GM19438 (cell line): ENCODE measurements at regions not wholly inside any gene's neighbourhood (a gene's known extent, or its start where the extent isn't known, plus 50 kb on each side); places are given as distances from the start of the nearest gene placed in this dataset.

Experiments
- ATAC-seq: cut with Tn5 transposase; IDR thresholded peaks from one replicate; pipeline ENCODE4 v1.9.1; 2021; ENCODE audit warnings: low read depth; ENCODE audit not compliant: unreplicated experiment

DNA sequence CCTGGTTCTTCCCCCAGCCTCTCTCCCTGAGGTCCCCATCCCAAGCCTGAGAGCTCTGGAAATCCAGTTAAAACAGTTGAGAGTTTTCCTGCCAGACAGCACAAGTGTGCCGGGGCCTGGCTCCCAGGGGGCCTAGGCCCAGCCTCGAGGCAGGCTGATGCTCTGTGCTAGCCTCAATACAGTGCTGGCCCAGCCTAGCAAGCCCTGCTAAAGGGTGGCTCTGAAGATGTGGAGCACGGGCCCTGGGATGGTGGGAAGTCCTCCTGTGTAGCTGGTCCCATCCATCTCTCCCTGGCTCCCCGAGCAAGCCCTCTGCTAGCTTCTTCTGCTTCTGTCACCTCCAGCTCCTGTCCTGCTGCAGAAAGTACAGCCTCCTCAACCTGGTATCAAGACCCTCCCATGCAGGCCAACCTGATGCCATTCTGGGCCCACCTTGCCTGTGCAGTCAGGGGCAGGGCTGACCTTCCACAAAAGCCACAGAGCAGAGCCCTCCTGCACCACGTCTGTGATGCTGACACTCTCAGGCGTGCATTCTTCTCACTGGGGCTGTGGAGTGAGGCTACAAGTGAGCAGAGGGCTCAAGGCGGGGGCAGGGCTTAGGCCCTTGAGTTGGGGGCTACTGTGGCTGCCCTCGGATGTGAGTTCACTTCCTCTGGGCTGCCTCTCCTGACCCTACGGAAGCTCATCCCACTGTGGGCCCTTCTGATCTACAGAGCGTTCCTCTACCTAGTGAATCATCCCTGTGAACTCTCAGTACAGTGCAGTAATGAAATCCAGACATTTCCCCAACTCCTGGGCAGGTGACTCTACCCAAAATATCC, 60.1 kb upstream of the LAPTM4A start:
- ATAC-seq: no peak

DNA sequence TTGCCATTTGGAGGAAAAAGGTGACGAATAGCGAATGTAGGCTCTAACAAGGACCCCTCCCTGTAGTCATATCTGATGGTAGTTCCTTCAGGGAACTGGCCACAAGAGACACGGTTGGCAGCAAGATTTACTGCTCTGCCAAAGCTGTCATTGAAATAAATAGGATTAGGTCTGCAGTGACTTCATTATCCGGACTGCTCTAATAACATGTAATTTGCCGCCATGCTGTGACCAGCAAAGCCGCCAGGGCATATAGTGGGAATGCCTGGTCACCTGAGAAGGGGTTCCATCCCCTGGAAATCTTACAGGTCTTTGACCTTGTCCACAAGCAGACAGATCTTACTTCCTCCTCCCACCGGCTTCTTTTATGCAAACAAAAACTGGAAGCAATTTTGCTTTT, 59.4 kb upstream of the LAPTM4A start:
- no peak for ATAC-seq

DNA sequence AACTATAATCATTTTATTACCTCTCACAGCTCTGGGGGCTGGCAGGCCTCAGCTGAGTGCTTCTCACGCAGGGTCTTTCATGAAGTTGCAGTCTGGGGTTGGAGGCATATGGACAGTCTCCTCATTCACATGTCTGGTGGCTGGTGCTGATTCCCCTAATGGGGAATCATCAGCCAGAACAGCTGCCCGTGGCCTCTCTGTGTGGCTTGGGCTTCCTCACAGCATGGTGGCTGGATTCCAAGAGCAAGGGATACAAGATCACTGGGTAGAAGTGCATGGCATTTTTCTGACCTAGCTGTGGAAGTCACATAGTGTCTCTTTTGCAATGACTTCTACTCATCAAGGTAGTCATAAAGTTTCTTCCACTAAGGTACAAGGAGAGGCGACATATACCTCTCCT, 59.0 kb upstream of the LAPTM4A start:
- no peak for ATAC-seq

DNA sequence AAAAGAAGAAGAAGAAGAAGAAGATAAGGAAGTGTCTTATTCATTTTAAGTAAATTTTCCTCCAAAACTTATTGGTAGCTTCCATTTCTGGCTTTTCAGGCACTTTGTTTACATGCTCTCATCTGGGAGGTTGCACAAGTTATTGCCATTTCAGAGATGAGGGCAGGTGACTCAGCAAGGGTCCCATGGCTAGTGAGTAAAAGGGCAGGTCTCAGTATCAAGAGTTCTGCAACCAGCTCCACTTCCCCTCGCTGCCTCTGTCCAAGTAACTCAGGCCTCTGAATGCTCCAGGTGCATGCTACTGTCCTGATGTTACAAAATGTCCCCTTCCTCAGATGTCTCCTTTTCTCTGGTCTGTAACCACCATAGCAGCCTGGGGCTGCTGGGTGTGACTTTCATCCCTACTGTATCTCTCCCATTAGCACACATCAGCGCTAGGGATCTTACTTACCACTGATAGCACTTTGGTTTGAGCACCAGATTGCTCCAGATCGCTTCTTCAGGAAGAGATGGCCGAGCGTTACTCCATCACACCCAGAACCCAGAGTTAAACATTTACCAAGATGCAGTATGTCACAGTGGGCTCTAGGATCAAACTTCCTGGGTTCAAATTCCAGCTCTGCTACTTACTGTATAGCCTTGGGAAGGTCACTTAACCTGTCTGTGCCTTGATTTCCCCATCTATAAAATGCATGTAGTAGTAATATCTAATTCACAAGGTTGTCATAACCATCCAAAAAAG, 57.4 kb upstream of the LAPTM4A start:
- no peak for ATAC-seq

DNA sequence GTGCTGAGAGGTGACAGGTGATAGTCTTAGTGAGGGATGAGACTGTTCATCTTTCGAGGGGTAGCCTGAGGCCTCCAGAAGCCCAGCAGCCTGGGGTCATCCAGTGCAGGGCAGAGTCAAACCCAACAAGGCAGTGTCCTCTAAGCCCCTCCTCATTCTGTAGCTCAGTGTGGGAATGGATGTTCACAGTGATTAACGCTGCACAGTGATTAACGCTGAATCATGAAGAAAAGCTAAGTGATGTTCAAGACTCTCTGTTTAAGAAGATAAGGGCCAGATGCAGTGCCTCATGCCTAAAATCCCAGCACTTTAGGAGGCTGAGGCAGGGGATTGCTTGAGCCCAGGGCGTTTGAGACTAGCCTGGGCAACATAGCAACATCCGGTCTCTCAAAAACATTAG, 56.3 kb upstream of the LAPTM4A start:
- no peak for ATAC-seq

DNA sequence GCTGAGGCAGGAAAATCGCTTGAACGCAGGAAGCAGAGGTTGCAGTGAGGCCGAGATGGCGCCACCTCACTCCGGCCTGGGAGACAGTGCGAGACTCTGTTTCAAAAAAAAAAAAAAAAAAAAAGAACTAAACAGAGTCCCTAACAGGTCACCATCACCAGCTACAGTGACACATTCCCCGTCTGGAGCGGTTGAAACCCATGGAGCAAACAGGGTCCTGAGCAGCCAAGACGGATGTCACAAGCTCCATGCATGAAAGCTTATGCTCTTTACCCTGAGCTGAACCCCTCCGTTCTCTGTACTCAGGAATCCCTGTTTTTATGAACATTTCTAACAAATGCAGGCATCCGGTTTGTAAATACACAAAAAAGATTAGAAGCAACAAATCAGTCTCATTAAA, 55.9 kb upstream of the LAPTM4A start:
- no peak for ATAC-seq

DNA sequence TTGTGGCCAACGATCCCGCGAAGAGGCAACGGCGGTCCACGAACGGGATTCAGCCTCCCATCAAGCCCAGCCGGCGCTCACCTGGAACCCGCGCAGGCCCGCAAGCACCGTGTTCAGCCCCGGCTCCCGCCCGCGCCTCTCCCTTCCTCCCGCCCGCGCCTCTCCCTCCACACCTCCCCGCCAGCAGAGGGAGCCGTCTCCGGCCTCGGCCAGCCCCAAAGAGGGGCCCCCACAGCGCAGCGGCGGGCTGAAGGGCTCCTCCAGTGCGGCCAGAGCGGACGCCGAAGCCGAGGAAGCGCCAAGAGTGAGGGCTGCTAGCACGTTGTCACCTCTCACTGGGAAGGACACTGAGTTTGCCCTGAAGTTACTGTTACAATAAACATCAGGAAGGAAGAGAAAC, 55.3 kb upstream of the LAPTM4A start:
- ATAC-seq: no peak

DNA sequence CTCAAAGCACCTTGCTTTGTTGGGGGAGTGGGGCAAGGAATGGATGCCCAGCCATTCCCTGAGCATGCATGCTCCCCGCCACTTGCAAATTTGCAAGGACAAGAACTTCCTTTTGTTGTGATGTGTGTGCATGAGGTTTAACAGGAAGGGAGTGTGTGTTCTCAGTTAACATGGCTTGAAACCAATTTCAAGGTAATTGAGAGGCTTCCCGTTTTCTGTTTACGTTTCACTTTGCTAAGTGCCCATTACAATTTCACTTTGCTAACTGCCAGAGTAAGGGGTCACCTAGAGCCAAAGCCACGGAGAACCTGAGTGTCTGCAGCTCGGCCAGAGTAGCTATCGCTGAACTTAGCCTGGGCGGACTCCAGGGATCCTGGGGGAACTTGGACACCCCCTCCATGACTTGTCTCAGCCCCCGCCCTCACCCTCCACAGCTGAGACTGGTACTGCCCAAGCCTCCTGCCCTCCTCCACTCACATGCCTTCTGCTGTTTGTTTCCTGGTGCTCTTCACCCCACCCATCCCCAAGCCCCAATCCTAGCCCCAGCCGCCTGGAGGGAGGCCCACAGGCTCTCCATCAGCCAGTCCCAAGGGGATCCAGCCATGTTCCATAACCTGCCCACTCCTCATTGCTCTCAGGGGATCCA, 53.6 kb upstream of the LAPTM4A start:
- no peak for ATAC-seq

DNA sequence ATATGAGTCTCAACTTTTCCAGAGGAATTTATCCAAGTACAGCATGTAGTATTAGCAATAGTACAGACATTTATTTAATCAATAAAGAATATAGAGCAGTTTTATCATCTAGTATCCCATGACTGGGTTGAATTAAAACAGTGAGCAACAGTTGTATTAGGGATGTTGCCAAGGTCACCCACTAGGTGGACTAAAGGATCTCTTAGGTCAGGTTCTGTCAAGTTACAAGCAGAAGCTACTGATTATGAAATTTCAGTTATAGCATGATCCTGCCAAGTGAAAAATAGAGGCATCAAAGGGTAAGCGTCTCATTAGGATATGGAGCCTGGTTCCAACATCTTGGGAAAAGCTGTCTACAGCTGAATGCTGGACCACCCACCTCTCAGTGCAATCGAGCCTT, 52.1 kb upstream of the LAPTM4A start:
- no peak for ATAC-seq
